ENCODE measurements at regions not wholly inside any gene's neighbourhood (a gene's known extent, or its start where the extent isn't known, plus 50 kb on each side); places are given as distances from the start of the nearest gene placed in this dataset.

- DNase-seq (ENCODE audit: low spot score): no peak
- intact Hi-C loops (cut with DNase I): no loop called here
These were observed 170.1 kb upstream of the SLITRK6 start for GRCh38 chr13:85969331-85969730.

GRCh38 chr13:85935868-85936467, 136.7 kb upstream of the SLITRK6 start:
- DNase-seq (ENCODE audit: low spot score): no peak
- intact Hi-C loops (cut with DNase I): no loop called here

GRCh38 chr13:85930108-85930507, 130.9 kb upstream of the SLITRK6 start:
- intact Hi-C loops (cut with DNase I): no loop called here
- DNase-seq (ENCODE audit: low spot score): no peak

GRCh38 chr13:85910962-85911361, 111.7 kb upstream of the SLITRK6 start:
- intact Hi-C loops (cut with DNase I): no loop called here
- DNase-seq (ENCODE audit: low spot score): no peak

GRCh38 chr13:85900521-85900920, 101.3 kb upstream of the SLITRK6 start:
- no peak for DNase-seq (ENCODE audit: low spot score)
- intact Hi-C loops (cut with DNase I): no loop called here

GRCh38 chr13:85896516-85897450, 97.6 kb upstream of the SLITRK6 start:
- DNase-seq (ENCODE audit: low spot score): peak; percentile 57
- intact Hi-C loops (cut with DNase I): no loop called here

GRCh38 chr13:85887406-85887805, 88.2 kb upstream of the SLITRK6 start:
- intact Hi-C loops (cut with DNase I): no loop called here
- DNase-seq (ENCODE audit: low spot score): no peak

- DNase-seq (ENCODE audit: low spot score): no peak
- intact Hi-C loops (cut with DNase I): no loop called here
These were observed 79.8 kb upstream of the SLITRK6 start for GRCh38 chr13:85879014-85879413.

- no peak for DNase-seq (ENCODE audit: low spot score)
- intact Hi-C loops (cut with DNase I): no loop called here
These were observed 65.8 kb upstream of the SLITRK6 start for GRCh38 chr13:85864963-85865530.

- intact Hi-C loops (cut with DNase I): no loop called here
- peak; percentile 71 for DNase-seq (ENCODE audit: low spot score)
These were observed 54.9 kb upstream of the SLITRK6 start for GRCh38 chr13:85853901-85854663.

- intact Hi-C loops (cut with DNase I): no loop called here
- no peak for DNase-seq (ENCODE audit: low spot score)
These were observed 54.1 kb upstream of the SLITRK6 start for GRCh38 chr13:85853161-85853894.

Data from posterior vena cava (tissue), 2 donors.